Neutrophil (primary cell): ENCODE measurements at regions not wholly inside any gene's neighbourhood (a gene's known extent, or its start where the extent isn't known, plus 50 kb on each side); places are given as distances from the start of the nearest gene placed in this dataset.

Source experiments
- H3K27ac ChIP-seq: fragments of 200-600 bp; sonication (generic); 2 replicates; pipeline ENCODE4 v1.5.1; 2016; ENCODE audit warnings: mild to moderate bottlenecking, moderate library complexity
- H3K27me3 ChIP-seq: fragments of 200-600 bp; sonication (generic); 2 replicates; pipeline ENCODE4 v1.6.0; 2016; ENCODE audit warnings: mild to moderate bottlenecking
- H3K36me3 ChIP-seq: fragments of 200-600 bp; sonication (generic); 2 replicates; pipeline ENCODE4 v1.5.1; 2017
- H3K4me1 ChIP-seq, 2 experiments: fragments of 200-600 bp in 1 of 2; sonication (generic) in 1 of 2; 1 replicate in 1 of 2; 2 replicates in 1 of 2; pipeline versions ENCODE4 v1.5.1 to v1.6.1; 2013 to 2016; ENCODE audit warnings: low read depth in 1 of 2, low read length in 1 of 2, mild to moderate bottlenecking in 1 of 2, moderate library complexity in 1 of 2; ENCODE audit not compliant: control insufficient read depth in 1 of 2, insufficient read depth in 1 of 2
- H3K4me3 ChIP-seq, 2 experiments: fragments of 200-600 bp in 1 of 2; sonication (generic) in 1 of 2; 1 replicate in 1 of 2; 2 replicates in 1 of 2; pipeline ENCODE4 v1.5.1; 2013 to 2016; ENCODE audit warnings: low read depth in 1 of 2, low read length in 1 of 2, mild to moderate bottlenecking in 1 of 2, moderate library complexity in 1 of 2
- H3K9me3 ChIP-seq: fragments of 200-600 bp; sonication (generic); 2 replicates; pipeline ENCODE4 v1.5.1; 2016
- CTCF ChIP-seq: fragments of 200-600 bp; sonication (generic); IDR thresholded peaks from 2 replicates; pipeline ENCODE4 v1.5.1; 2016; ENCODE audit warnings: antibody characterized with exemption

DNA sequence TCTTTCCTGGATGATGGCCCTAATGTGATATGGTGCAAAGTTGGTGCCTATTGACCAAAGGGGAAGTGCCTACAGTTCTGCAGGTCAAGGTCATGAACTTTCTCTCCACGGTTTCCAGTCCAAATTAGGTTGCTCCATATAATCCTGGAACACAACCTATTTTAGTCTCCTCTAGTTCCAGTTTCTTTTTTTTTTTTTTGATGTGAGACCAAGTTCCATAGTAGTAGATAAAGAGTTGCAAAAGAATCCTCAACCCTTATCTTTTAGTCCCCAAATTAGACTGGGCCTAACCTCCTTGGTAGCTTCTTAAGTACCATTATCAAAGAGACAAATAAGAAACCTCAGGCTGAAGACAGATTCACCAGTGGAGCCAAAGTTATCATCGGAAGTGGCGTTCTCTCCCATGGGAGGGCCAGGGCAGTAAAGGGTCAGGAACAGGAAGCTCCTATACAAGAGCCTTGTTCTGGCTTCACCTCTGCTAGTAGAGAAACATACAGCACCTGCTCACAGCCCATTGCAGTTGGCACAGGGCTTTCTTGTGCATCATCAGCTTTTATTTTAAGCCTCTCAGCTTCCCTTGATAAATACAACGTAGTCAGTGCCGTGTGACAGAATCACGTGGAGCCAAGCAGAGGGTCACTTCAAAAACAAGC is 132.2 kb upstream of the RREB1 start:
- TF ChIP-seq CTCF = no peak
- no peak overlapping the region for H3K27ac ChIP-seq

GRCh38 chr6:6976193-6976592 is 131.6 kb upstream of the RREB1 start:
- H3K36me3 ChIP-seq = no peaks in the 10 kb centered on the region
- H3K4me1 ChIP-seq = peaks cover 27 to 32% of the 10 kb centered on the region in 2 experiments
- no peaks in the 10 kb centered on the region for H3K9me3 ChIP-seq
- TF ChIP-seq CTCF = no peak
- H3K27ac ChIP-seq = no peak overlapping the region
- H3K4me3 ChIP-seq = no peak overlapping the region
- no peaks in the 10 kb centered on the region for H3K27me3 ChIP-seq

More for the DNA sequence above, 132.2 kb upstream of the RREB1 start:
- Histone ChIP-seq H3K27me3 (no peaks in the 10 kb centered on the region), H3K36me3 (no peaks in the 10 kb centered on the region), H3K9me3 (no peaks in the 10 kb centered on the region), H3K4me3 (no peak overlapping the region), H3K4me1 (peaks cover 27 to 32% of the 10 kb centered on the region in 2 experiments)

- H3K9me3 ChIP-seq = no peaks in the 10 kb centered on the region
- peak overlapping the region; percentile 51 for H3K27ac ChIP-seq
- H3K27me3 ChIP-seq = no peaks in the 10 kb centered on the region
- H3K4me1 ChIP-seq = peaks cover 23 to 28% of the 10 kb centered on the region in 2 experiments
- H3K36me3 ChIP-seq = no peaks in the 10 kb centered on the region
- H3K4me3 ChIP-seq = no peak overlapping the region
- no peak for TF ChIP-seq CTCF
These were observed 129.0 kb upstream of the RREB1 start for GRCh38 chr6:6978731-6979130.

- TF ChIP-seq CTCF = no peak
- H3K27ac ChIP-seq = no peak overlapping the region
These were observed 126.7 kb upstream of the RREB1 start for GRCh38 chr6:6980999-6981597.

GRCh38 chr6:6981681-6982322 is 126.0 kb upstream of the RREB1 start:
- no peaks in the 10 kb centered on the region for H3K36me3 ChIP-seq
- no peak overlapping the region for H3K4me3 ChIP-seq
- no peaks in the 10 kb centered on the region for H3K9me3 ChIP-seq
- TF ChIP-seq CTCF = no peak
- H3K27ac ChIP-seq = no peak overlapping the region
- H3K27me3 ChIP-seq = no peaks in the 10 kb centered on the region
- peaks cover 18 to 29% of the 10 kb centered on the region in 2 experiments for H3K4me1 ChIP-seq

More at GRCh38 chr6:6980999-6981597, 126.7 kb upstream of the RREB1 start:
- Histone ChIP-seq H3K36me3 (no peaks in the 10 kb centered on the region), H3K27me3 (no peaks in the 10 kb centered on the region), H3K4me1 (peaks cover 18 to 24% of the 10 kb centered on the region in 2 experiments), H3K9me3 (no peaks in the 10 kb centered on the region), H3K4me3 (no peak overlapping the region)
